ENCODE measurements at regions not wholly inside any gene's neighbourhood (a gene's known extent, or its start where the extent isn't known, plus 50 kb on each side); places are given as distances from the start of the nearest gene placed in this dataset.

DNA sequence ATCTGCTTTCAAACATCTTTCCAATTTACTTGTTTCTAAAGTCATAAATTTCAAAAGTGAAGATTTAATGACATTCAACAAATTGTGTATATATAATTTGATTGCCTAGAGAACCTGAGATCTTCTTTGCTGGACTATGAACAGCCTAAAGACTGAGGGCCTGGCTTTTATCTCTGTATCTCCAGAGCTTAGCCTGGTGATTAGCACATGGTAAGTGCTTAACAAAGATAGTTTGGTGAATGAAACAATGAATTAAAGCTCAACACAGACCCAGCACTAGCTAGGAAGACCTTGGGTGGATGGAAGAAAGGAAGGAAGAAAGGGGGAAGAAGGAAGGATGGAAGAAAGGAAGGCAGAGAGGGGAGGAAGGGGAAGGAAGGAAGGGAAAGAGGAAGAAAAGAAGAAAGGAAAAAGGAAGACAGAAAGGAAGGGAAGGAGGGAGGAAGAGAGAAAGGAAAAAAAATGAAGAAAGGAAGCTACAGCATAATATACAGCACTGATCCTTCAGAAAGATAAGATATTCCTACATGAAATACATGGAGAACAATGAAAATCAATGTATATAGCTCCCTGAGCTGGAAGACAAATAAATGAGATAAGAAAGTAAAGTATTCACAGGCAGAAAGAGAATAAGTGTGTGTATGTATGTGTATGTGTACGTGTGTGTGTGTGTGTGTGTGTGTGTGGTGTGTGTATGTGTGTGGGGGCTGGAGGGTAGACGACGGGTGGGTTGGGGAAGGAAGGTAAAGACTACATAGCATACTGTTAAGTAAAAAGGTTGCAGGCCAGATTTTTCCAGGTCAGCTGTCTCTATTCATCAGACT is 318.2 kb downstream of the TNS1 start:
- H3K9ac ChIP-seq (ENCODE audit: low read length): no peak overlapping the region
- no peaks in the 10 kb centered on the region for H3K9me3 ChIP-seq (ENCODE audit: control insufficient read depth, low read length)
- no peaks in the 10 kb centered on the region for H3K36me3 ChIP-seq (ENCODE audit: control insufficient read depth, insufficient read depth, low read length)
- peaks cover 4% of the 10 kb centered on the region for H3K4me1 ChIP-seq (ENCODE audit: control insufficient read depth, insufficient read depth, low read length)
- no peaks in the 10 kb centered on the region for H3K27me3 ChIP-seq (ENCODE audit: control insufficient read depth, insufficient read depth, low read length)
- no peak overlapping the region for H3K4me3 ChIP-seq (ENCODE audit: low read length)

DNA sequence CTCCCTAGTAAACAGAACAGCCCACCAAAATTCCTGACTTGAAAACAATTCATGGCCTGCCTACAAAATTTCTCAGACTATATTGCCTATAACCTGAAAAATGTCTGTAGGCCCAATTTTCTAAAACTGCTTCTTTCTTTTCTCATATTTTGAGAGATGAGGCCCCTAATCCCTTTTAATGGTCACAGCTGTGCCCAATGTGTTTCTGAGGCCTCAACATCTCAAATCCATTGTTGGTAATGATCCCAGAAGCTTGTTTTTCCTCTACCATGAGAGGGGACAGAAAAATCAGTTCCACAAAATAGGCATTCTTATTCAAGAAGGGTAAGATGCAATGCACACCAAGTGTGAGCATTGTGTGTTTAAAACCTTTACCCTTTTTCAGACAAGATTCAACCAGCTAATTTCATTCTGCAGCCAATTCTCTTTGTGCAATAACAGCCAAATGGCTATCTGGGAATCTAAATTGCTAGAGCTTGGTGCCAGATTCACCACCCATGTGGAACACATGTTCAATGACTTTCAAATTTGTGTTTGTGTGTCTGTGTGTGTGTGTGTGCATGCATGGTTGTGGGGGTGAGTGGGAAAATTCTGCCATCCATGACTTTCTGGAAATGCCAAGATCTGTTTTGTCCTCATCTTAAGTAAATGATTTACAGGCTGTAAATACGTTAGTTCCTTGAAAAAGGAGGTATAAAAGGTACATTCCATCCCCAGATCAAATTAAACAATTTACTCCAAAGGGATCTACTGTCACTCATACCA is 319.5 kb downstream of the TNS1 start:
- Histone ChIP-seq H3K4me3 (ENCODE audit: low read length) (no peak overlapping the region), H3K9ac (ENCODE audit: low read length) (no peak overlapping the region), H3K9me3 (ENCODE audit: control insufficient read depth, low read length) (no peaks in the 10 kb centered on the region), H3K27me3 (ENCODE audit: control insufficient read depth, insufficient read depth, low read length) (no peaks in the 10 kb centered on the region), H3K36me3 (ENCODE audit: control insufficient read depth, insufficient read depth, low read length) (no peaks in the 10 kb centered on the region), H3K4me1 (ENCODE audit: control insufficient read depth, insufficient read depth, low read length) (peaks cover 4% of the 10 kb centered on the region)

DNA sequence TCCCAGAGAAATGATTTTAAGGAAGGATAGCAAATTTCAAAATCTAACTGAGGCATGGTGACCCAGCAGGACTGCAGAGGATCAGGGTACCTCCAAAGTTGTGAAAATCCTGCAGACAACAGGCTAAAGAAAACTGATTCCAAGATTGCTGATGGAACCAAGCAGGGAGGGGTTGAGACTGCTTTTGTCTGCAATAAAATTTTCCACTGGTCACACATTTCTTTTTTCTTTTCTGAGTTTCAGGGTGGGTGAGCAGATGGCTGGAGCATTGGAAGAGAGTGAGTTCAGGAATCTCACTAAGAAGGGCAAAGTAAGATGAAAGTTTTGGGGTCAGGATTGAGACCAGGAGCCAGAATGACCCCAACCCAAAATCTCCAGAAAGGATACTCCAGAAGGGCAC is 321.0 kb downstream of the TNS1 start:
- Histone ChIP-seq H3K4me1 (ENCODE audit: control insufficient read depth, insufficient read depth, low read length) (peaks cover 4% of the 10 kb centered on the region), H3K9ac (ENCODE audit: low read length) (no peak overlapping the region), H3K27me3 (ENCODE audit: control insufficient read depth, insufficient read depth, low read length) (no peaks in the 10 kb centered on the region), H3K4me3 (ENCODE audit: low read length) (no peak overlapping the region), H3K36me3 (ENCODE audit: control insufficient read depth, insufficient read depth, low read length) (no peaks in the 10 kb centered on the region), H3K9me3 (ENCODE audit: control insufficient read depth, low read length) (no peaks in the 10 kb centered on the region)

DNA sequence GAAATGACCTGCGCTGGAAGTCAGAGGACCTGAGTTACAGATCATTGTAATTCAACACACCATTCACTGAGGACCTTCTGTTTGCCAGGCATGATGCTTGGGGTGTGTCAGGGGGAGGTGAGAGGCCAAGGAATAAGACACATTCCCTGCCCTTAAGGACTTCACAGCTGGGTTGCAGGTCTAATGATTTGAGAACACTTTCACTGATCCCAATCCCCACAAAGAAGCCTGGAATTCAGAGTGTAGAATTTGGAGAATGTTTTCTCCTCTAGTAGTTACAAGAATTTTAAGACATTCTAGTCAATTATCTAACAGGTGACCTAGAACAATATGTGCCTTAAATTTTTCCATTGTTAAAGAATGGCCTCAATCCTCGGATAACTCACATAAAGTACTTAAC is 322.4 kb downstream of the TNS1 start:
- Histone ChIP-seq H3K4me3 (ENCODE audit: low read length) (no peak overlapping the region), H3K9me3 (ENCODE audit: control insufficient read depth, low read length) (no peaks in the 10 kb centered on the region), H3K27me3 (ENCODE audit: control insufficient read depth, insufficient read depth, low read length) (no peaks in the 10 kb centered on the region), H3K4me1 (ENCODE audit: control insufficient read depth, insufficient read depth, low read length) (peaks cover 4% of the 10 kb centered on the region), H3K9ac (ENCODE audit: low read length) (no peak overlapping the region), H3K36me3 (ENCODE audit: control insufficient read depth, insufficient read depth, low read length) (no peaks in the 10 kb centered on the region)

DNA sequence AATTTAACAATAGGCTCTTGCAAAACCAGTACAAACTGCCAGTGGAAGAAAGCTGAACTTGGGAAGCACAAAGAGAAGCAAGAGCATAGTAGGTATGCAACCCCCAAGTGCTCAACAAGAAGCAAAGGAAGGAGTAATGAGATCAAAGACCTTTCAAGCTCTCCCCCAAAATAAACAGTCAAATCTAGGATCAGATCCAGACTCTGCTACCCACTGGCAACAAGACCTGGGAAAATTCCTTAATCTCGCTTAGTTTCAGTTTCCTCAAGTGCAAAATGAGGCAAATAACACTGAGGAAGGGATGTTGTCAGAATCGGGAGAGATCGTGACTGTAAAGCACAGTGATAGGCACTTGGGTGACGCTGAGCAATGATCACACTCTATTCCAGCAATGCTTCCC is 329.2 kb downstream of the TNS1 start:
- Histone ChIP-seq H3K27me3 (ENCODE audit: control insufficient read depth, insufficient read depth, low read length) (no peaks in the 10 kb centered on the region), H3K9ac (ENCODE audit: low read length) (no peak overlapping the region), H3K4me3 (ENCODE audit: low read length) (no peak overlapping the region), H3K4me1 (ENCODE audit: control insufficient read depth, insufficient read depth, low read length) (no peaks in the 10 kb centered on the region), H3K36me3 (ENCODE audit: control insufficient read depth, insufficient read depth, low read length) (no peaks in the 10 kb centered on the region), H3K9me3 (ENCODE audit: control insufficient read depth, low read length) (no peaks in the 10 kb centered on the region)

DNA sequence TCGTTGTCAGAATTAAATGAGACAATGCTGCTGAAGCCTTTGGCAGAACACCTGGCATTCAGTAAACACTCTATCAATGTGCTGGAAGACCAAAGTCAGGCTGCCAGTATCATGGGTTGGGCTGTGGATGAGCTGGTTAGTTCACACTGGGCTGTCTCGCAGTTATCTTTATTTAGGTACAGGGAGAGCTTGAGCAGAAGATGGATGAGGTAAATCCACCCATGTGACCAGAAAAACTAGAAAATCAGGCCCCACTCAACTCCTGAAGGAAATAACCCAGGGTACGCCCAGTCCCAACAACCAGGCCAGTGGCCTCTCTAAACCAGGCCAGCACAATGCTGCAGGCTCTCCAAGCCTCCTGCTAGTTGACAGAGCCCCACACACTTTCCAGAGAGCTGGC is 330.3 kb downstream of the TNS1 start:
- H3K4me1 ChIP-seq (ENCODE audit: control insufficient read depth, insufficient read depth, low read length): no peaks in the 10 kb centered on the region
- H3K9me3 ChIP-seq (ENCODE audit: control insufficient read depth, low read length): no peaks in the 10 kb centered on the region
- H3K27me3 ChIP-seq (ENCODE audit: control insufficient read depth, insufficient read depth, low read length): no peaks in the 10 kb centered on the region
- H3K4me3 ChIP-seq (ENCODE audit: low read length): no peak overlapping the region
- no peak overlapping the region for H3K9ac ChIP-seq (ENCODE audit: low read length)
- no peaks in the 10 kb centered on the region for H3K36me3 ChIP-seq (ENCODE audit: control insufficient read depth, insufficient read depth, low read length)

DNA sequence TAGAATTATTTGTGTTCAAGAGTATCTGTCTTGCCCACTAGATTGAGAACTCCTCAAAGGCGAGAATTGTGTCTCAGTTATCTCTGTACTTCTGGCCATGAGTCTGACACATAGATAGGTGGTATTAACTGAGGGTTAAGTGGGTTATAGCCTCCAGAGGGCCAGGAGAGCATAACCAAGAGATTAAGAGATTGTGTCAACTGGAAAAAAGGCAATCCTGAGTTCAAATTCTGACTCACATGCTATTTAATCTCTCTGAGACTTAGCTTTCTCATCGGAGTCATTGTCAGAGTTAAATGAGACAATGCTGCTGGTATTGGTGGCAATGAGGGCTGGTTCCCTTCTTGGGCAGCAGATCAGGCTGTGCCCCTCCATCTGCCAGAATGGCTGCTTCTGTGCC is 330.9 kb downstream of the TNS1 start:
- Histone ChIP-seq H3K9me3 (ENCODE audit: control insufficient read depth, low read length) (no peaks in the 10 kb centered on the region), H3K36me3 (ENCODE audit: control insufficient read depth, insufficient read depth, low read length) (no peaks in the 10 kb centered on the region), H3K4me1 (ENCODE audit: control insufficient read depth, insufficient read depth, low read length) (no peaks in the 10 kb centered on the region)

DNA sequence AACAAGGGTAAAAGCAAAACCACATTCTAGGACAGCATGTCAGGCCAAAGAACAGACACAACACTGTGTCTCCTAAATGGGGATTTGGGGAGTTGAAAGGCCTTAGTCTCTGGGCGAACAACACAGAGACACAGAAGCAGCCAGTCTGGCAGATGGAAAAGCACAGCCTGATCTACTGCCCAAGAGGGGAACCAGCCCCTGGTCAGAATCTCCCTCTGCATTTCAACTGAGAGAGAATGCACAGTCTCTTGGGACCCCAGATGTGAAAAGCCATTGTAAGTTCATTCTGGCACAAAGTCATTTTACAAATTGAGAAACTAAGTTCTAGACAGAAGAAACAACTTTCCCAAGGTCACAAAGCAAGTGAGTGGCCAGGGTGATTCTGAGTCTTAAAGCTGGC is 331.7 kb downstream of the TNS1 start:
- H3K4me1 ChIP-seq (ENCODE audit: control insufficient read depth, insufficient read depth, low read length): no peaks in the 10 kb centered on the region

More for the DNA sequence above, 330.9 kb downstream of the TNS1 start:
- Histone ChIP-seq H3K9ac (ENCODE audit: low read length) (no peak overlapping the region), H3K4me3 (ENCODE audit: low read length) (no peak overlapping the region), H3K27me3 (ENCODE audit: control insufficient read depth, insufficient read depth, low read length) (no peaks in the 10 kb centered on the region)

DNA sequence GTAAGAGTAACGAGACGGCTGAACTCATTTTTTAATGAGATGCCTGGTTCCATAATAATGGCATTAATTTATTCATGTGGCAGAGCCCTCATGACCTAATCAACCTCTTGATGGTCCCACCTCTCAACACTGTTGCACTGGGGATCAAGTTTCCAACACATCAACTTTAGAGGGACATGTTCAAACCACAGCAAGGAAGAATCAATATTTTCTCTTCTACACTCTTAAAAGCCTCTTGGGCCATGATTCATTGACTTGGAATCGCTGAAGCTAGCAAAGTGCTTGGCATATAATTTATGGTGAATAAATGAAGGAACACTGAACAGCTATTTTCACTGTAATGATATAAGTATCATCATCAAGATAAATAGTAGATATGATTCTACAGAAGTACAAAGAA is 333.0 kb downstream of the TNS1 start:
- Histone ChIP-seq H3K4me1 (ENCODE audit: control insufficient read depth, insufficient read depth, low read length) (no peaks in the 10 kb centered on the region), H3K9me3 (ENCODE audit: control insufficient read depth, low read length) (no peaks in the 10 kb centered on the region), H3K9ac (ENCODE audit: low read length) (no peak overlapping the region), H3K27me3 (ENCODE audit: control insufficient read depth, insufficient read depth, low read length) (no peaks in the 10 kb centered on the region), H3K4me3 (ENCODE audit: low read length) (no peak overlapping the region), H3K36me3 (ENCODE audit: control insufficient read depth, insufficient read depth, low read length) (no peaks in the 10 kb centered on the region)

More for the DNA sequence above, 331.7 kb downstream of the TNS1 start:
- Histone ChIP-seq H3K9me3 (ENCODE audit: control insufficient read depth, low read length) (no peaks in the 10 kb centered on the region), H3K4me3 (ENCODE audit: low read length) (no peak overlapping the region), H3K9ac (ENCODE audit: low read length) (no peak overlapping the region), H3K27me3 (ENCODE audit: control insufficient read depth, insufficient read depth, low read length) (no peaks in the 10 kb centered on the region), H3K36me3 (ENCODE audit: control insufficient read depth, insufficient read depth, low read length) (no peaks in the 10 kb centered on the region)

DNA sequence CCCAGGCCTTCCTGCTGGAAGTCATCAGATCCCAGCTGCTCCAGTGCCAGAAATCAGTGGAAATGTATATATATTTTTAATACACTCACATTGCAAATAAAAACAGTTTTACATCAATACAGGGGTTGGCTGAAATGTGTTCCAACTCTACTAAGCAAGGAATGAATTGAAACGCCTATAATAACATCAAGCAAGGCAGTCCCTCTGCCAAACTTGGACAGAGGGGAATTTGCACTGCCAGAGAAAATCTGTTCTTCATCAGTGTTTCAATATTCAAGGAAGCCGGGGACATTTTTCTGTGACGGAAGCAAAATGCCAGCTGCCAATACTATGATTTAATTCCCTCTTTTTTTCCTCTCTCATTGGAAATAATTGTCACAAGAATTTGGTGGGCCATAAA is 335.3 kb downstream of the TNS1 start:
- Histone ChIP-seq H3K4me3 (ENCODE audit: low read length) (no peak overlapping the region), H3K4me1 (ENCODE audit: control insufficient read depth, insufficient read depth, low read length) (no peaks in the 10 kb centered on the region), H3K36me3 (ENCODE audit: control insufficient read depth, insufficient read depth, low read length) (no peaks in the 10 kb centered on the region), H3K9me3 (ENCODE audit: control insufficient read depth, low read length) (no peaks in the 10 kb centered on the region), H3K27me3 (ENCODE audit: control insufficient read depth, insufficient read depth, low read length) (no peaks in the 10 kb centered on the region), H3K9ac (ENCODE audit: low read length) (no peak overlapping the region)

DNA sequence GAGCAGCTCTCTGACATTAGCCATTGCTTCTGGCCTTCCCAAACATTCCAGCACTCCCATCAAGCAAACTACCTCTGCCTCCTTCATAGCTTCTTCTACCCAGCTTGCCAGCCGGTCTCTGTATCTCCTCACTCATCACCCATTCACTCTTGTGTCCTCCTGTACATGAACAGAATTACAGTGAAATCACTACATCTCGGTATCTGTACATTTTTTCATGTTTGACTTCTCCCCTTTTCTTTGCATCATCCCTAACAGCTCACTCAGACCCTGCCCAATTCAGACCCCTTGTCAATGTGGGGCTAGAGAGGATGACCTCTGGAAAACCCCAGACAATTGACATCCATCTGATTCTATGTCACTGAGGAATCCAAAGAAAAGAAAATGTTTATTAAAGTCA is 335.8 kb downstream of the TNS1 start:
- no peak overlapping the region for H3K9ac ChIP-seq (ENCODE audit: low read length)
- no peaks in the 10 kb centered on the region for H3K36me3 ChIP-seq (ENCODE audit: control insufficient read depth, insufficient read depth, low read length)
- no peaks in the 10 kb centered on the region for H3K27me3 ChIP-seq (ENCODE audit: control insufficient read depth, insufficient read depth, low read length)
- H3K4me3 ChIP-seq (ENCODE audit: low read length): no peak overlapping the region
- H3K9me3 ChIP-seq (ENCODE audit: control insufficient read depth, low read length): no peaks in the 10 kb centered on the region
- H3K4me1 ChIP-seq (ENCODE audit: control insufficient read depth, insufficient read depth, low read length): no peaks in the 10 kb centered on the region

DNA sequence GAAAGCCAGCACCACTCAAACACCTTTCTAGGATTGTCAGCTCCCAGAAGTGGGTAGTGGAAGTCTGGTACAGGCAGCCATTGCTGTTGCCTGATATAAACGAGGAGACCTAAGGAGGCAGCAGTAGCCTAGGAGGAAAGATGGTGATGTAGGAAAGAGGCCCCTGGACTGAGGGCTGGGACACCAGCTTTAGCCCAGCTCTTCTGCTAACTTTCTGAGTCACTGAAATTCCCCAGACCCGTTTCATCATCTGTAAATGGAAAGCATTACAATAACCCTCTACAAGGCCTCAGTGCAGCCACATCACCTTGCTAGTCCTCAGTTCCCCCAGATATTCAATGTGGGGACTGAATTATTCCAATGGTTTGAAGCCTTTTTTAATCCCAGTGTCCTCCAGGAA is 336.5 kb downstream of the TNS1 start:
- Histone ChIP-seq H3K4me3 (ENCODE audit: low read length) (no peak overlapping the region), H3K9ac (ENCODE audit: low read length) (no peak overlapping the region), H3K9me3 (ENCODE audit: control insufficient read depth, low read length) (no peaks in the 10 kb centered on the region), H3K27me3 (ENCODE audit: control insufficient read depth, insufficient read depth, low read length) (no peaks in the 10 kb centered on the region), H3K36me3 (ENCODE audit: control insufficient read depth, insufficient read depth, low read length) (no peaks in the 10 kb centered on the region), H3K4me1 (ENCODE audit: control insufficient read depth, insufficient read depth, low read length) (no peaks in the 10 kb centered on the region)
